ENCODE measurements at regions not wholly inside any gene's neighbourhood (a gene's known extent, or its start where the extent isn't known, plus 50 kb on each side); places are given as distances from the start of the nearest gene placed in this dataset.
"Not testable (repeated sequence)": the region's sequence is repeated elsewhere in the genome, so short reads cannot be mapped to it uniquely, and the experiment has no call there.

- Mint-ChIP-seq H3K4me1 (no peaks in the 10 kb centered on the region), H3K4me3 (no peak overlapping the region), H3K27ac (no peak overlapping the region), H3K36me3 (no peaks in the 10 kb centered on the region), H3K9me3 (no peaks in the 10 kb centered on the region), H3K27me3 (peaks cover 0 to 2% of the 10 kb centered on the region in 2 donors)
- DNase-seq, result no peak
- ChIA-PET POLR2A (ENCODE audit: partially characterized antibody) (no interaction called here), CTCF (ENCODE audit: partially characterized antibody) (no interaction called here)
- Histone ChIP-seq H3K36me3 (ENCODE audit: insufficient read depth, low read length) (no peaks in the 10 kb centered on the region), H3K4me1 (ENCODE audit: insufficient read depth, low read length) (no peaks in the 10 kb centered on the region), H3K4me3 (ENCODE audit: low read length in 2 of 2) (no peak overlapping the region), H3K9me3 (ENCODE audit: control insufficient read depth in 1 of 2, low read length in 2 of 2) (no peaks in the 10 kb centered on the region), H3K27ac (ENCODE audit: low read depth, low read length) (no peak overlapping the region), H3K27me3 (ENCODE audit: insufficient read depth, low read length) (no peaks in the 10 kb centered on the region)
- intact Hi-C loops (cut with micrococcal nuclease), result no loop called here
Measured at GRCh38 chr20:54733687-54734086, 258.3 kb downstream of the DOK5 start.

DNA sequence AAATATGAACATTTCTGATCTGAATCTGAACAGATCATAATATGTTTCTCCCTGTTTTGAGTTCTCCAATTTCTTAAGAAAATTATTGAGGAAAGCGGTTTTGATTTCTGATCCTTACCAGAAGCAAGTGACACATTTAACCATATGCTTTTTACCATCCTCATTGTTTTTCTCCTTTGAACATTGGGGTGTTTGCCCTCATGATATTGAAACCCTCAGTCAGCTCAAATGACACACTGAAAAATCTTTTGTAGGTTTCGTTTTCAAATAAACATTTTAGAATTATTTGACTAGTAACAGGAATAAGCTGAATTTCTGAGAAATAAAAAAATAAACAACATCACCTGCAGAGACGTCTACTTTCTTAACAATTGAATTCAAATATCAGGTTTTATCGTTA is 252.1 kb downstream of the DOK5 start:
- Mint-ChIP-seq H3K4me1 (no peaks in the 10 kb centered on the region), H3K36me3 (no peaks in the 10 kb centered on the region), H3K27me3 (peaks cover 2 to 4% of the 10 kb centered on the region in 2 donors), H3K9me3 (peaks cover 0 to 6% (median 0%) of the 10 kb centered on the region in 8 donors), H3K27ac (no peak overlapping the region), H3K4me3 (no peak overlapping the region)
- no peaks in the 10 kb centered on the region for H3K9me3 ChIP-seq (ENCODE audit: control insufficient read depth in 1 of 2, low read length in 2 of 2)
- intact Hi-C loops (cut with micrococcal nuclease), result no loop called here
- POLR2A ChIA-PET (ENCODE audit: partially characterized antibody), result no interaction called here
- H3K4me3 ChIP-seq (ENCODE audit: low read length in 2 of 2), result no peak overlapping the region
- CTCF ChIA-PET (ENCODE audit: partially characterized antibody), result no interaction called here
- no peak for DNase-seq
- H3K36me3 ChIP-seq (ENCODE audit: insufficient read depth, low read length), result no peaks in the 10 kb centered on the region
- no peaks in the 10 kb centered on the region for H3K27me3 ChIP-seq (ENCODE audit: insufficient read depth, low read length)
- no peaks in the 10 kb centered on the region for H3K4me1 ChIP-seq (ENCODE audit: insufficient read depth, low read length)
- H3K27ac ChIP-seq (ENCODE audit: low read depth, low read length), result no peak overlapping the region

GRCh38 chr20:54726687-54727300 is 251.4 kb downstream of the DOK5 start:
- no peaks in the 10 kb centered on the region for H3K9me3 ChIP-seq (ENCODE audit: control insufficient read depth in 1 of 2, low read length in 2 of 2)
- Mint-ChIP-seq H3K4me3 (no peak overlapping the region), H3K27me3 (peaks cover 2 to 4% of the 10 kb centered on the region in 2 donors), H3K27ac (no peak overlapping the region), H3K36me3 (no peaks in the 10 kb centered on the region), H3K9me3 (peaks cover 0 to 6% (median 0%) of the 10 kb centered on the region in 8 donors), H3K4me1 (no peaks in the 10 kb centered on the region)
- no peaks in the 10 kb centered on the region for H3K27me3 ChIP-seq (ENCODE audit: insufficient read depth, low read length)
- CTCF ChIA-PET (ENCODE audit: partially characterized antibody), result no interaction called here
- POLR2A ChIA-PET (ENCODE audit: partially characterized antibody), result no interaction called here
- no peaks in the 10 kb centered on the region for H3K36me3 ChIP-seq (ENCODE audit: insufficient read depth, low read length)
- no peaks in the 10 kb centered on the region for H3K4me1 ChIP-seq (ENCODE audit: insufficient read depth, low read length)
- H3K27ac ChIP-seq (ENCODE audit: low read depth, low read length), result no peak overlapping the region
- DNase-seq, result no peak
- intact Hi-C loops (cut with micrococcal nuclease), result no loop called here
- H3K4me3 ChIP-seq (ENCODE audit: low read length in 2 of 2), result no peak overlapping the region

DNA sequence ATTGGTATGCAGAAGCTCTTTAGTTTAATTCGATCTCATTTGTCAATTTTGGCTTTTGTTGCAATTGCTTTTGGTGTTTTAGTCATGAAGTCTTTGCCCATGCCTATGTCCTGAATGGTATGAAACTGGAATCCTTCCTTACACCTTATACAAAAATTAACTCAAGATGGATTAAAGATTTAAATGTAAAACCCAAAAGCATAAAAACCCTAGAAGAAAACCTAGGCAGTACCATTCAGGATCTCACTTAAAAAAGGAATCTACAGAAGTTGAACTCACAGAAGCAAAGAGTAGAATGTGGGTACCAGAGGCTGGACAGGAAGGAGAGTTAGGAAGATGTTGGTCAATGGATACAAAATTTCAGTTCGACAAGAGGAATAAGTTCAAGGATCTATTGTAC is 249.9 kb downstream of the DOK5 start:
- H3K4me1 ChIP-seq (ENCODE audit: insufficient read depth, low read length); H3K27ac ChIP-seq (ENCODE audit: low read depth, low read length); H3K36me3 ChIP-seq (ENCODE audit: insufficient read depth, low read length); H3K36me3 Mint-ChIP-seq; H3K27me3 Mint-ChIP-seq; intact Hi-C loops (cut with micrococcal nuclease); H3K27me3 ChIP-seq (ENCODE audit: insufficient read depth, low read length); H3K4me1 Mint-ChIP-seq; H3K9me3 Mint-ChIP-seq; POLR2A ChIA-PET (ENCODE audit: partially characterized antibody); CTCF ChIA-PET (ENCODE audit: partially characterized antibody); H3K4me3 ChIP-seq (ENCODE audit: low read length in 2 of 2); H3K27ac Mint-ChIP-seq; DNase-seq; H3K9me3 ChIP-seq (ENCODE audit: control insufficient read depth in 1 of 2, low read length in 2 of 2); H3K4me3 Mint-ChIP-seq: not testable (repeated sequence)

DNA sequence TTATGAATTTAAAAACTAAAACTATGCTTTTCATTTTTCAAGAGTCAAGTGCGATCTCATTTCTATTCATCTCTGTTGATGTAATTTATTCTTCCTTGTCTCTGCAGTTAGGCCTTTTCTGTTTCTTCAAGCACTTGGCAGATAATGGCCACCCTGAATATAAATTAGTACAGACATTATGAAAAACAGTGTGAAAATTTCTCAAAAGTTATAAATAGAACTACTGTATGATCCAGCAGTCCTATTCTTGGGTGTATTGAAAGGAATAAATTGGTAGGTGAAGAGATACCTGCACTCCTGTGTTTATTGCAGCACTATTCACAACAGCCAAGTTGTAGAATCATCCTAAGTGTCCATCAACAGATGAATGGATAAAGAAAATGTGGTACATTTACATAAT is 248.3 kb downstream of the DOK5 start:
- ChIA-PET CTCF (ENCODE audit: partially characterized antibody) (no interaction called here), POLR2A (ENCODE audit: partially characterized antibody) (no interaction called here)
- Histone ChIP-seq H3K27ac (ENCODE audit: low read depth, low read length) (no peak overlapping the region), H3K36me3 (ENCODE audit: insufficient read depth, low read length) (no peaks in the 10 kb centered on the region), H3K9me3 (ENCODE audit: control insufficient read depth in 1 of 2, low read length in 2 of 2) (no peaks in the 10 kb centered on the region), H3K4me3 (ENCODE audit: low read length in 2 of 2) (no peak overlapping the region), H3K4me1 (ENCODE audit: insufficient read depth, low read length) (no peaks in the 10 kb centered on the region), H3K27me3 (ENCODE audit: insufficient read depth, low read length) (no peaks in the 10 kb centered on the region)
- no peaks in the 10 kb centered on the region for H3K36me3 Mint-ChIP-seq
- H3K27ac Mint-ChIP-seq, result no peak overlapping the region
- intact Hi-C loops (cut with micrococcal nuclease), result no loop called here
- H3K4me1 Mint-ChIP-seq, result no peaks in the 10 kb centered on the region
- H3K9me3 Mint-ChIP-seq, result peaks cover 0 to 6% (median 0%) of the 10 kb centered on the region in 8 donors
- peaks cover 1 to 4% of the 10 kb centered on the region in 2 donors for H3K27me3 Mint-ChIP-seq
- no peak for DNase-seq
- H3K4me3 Mint-ChIP-seq, result no peak overlapping the region

DNA sequence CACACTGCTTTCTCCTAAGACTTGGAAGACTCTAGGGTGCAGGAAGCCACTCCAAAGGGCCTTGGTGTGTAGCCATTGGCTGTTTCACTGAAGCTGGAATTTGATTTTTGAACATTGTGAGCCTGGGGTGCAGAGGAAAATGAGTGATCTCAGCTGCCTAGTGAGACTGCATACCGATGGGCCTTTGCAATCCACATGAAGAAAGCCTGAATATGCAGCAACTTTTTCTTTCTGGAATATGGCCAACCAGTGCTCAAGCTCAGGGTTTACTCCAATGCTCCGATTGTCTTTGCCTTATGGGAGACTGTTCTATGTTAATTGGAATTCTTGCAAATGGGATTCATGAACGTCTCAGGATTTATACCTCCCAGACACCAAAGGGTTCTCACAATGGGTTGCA is 242.6 kb downstream of the DOK5 start:
- H3K27me3 Mint-ChIP-seq, result peaks cover 0 to 1% of the 10 kb centered on the region in 2 donors
- intact Hi-C loops (cut with micrococcal nuclease), result no loop called here
- no peaks in the 10 kb centered on the region for H3K9me3 Mint-ChIP-seq

GRCh38 chr20:54716790-54717189 is 241.4 kb downstream of the DOK5 start:
- no peak overlapping the region for H3K4me3 Mint-ChIP-seq
- H3K27me3 ChIP-seq (ENCODE audit: insufficient read depth, low read length), result no peaks in the 10 kb centered on the region
- ChIA-PET CTCF (ENCODE audit: partially characterized antibody) (no interaction called here), POLR2A (ENCODE audit: partially characterized antibody) (no interaction called here)
- H3K36me3 ChIP-seq (ENCODE audit: insufficient read depth, low read length), result no peaks in the 10 kb centered on the region
- H3K9me3 ChIP-seq (ENCODE audit: control insufficient read depth in 1 of 2, low read length in 2 of 2), result no peaks in the 10 kb centered on the region
- no peaks in the 10 kb centered on the region for H3K36me3 Mint-ChIP-seq
- H3K4me3 ChIP-seq (ENCODE audit: low read length in 2 of 2), result no peak overlapping the region
- no peaks in the 10 kb centered on the region for H3K4me1 ChIP-seq (ENCODE audit: insufficient read depth, low read length)
- H3K9me3 Mint-ChIP-seq, result no peaks in the 10 kb centered on the region
- H3K27me3 Mint-ChIP-seq, result peaks cover 0 to 1% of the 10 kb centered on the region in 2 donors
- H3K4me1 Mint-ChIP-seq, result no peaks in the 10 kb centered on the region
- no peak overlapping the region for H3K27ac ChIP-seq (ENCODE audit: low read depth, low read length)
- DNase-seq, result no peak
- intact Hi-C loops (cut with micrococcal nuclease), result no loop called here
- no peak overlapping the region for H3K27ac Mint-ChIP-seq

More for the DNA sequence above, 242.6 kb downstream of the DOK5 start:
- ChIA-PET POLR2A (ENCODE audit: partially characterized antibody) (no interaction called here), CTCF (ENCODE audit: partially characterized antibody) (no interaction called here)
- Histone ChIP-seq H3K9me3 (ENCODE audit: control insufficient read depth in 1 of 2, low read length in 2 of 2) (no peaks in the 10 kb centered on the region), H3K36me3 (ENCODE audit: insufficient read depth, low read length) (no peaks in the 10 kb centered on the region), H3K4me1 (ENCODE audit: insufficient read depth, low read length) (no peaks in the 10 kb centered on the region), H3K4me3 (ENCODE audit: low read length in 2 of 2) (no peak overlapping the region), H3K27ac (ENCODE audit: low read depth, low read length) (no peak overlapping the region), H3K27me3 (ENCODE audit: insufficient read depth, low read length) (no peaks in the 10 kb centered on the region)
- H3K36me3 Mint-ChIP-seq, result no peaks in the 10 kb centered on the region
- H3K27ac Mint-ChIP-seq, result no peak overlapping the region
- H3K4me3 Mint-ChIP-seq, result no peak overlapping the region
- DNase-seq, result no peak
- no peaks in the 10 kb centered on the region for H3K4me1 Mint-ChIP-seq

DNA sequence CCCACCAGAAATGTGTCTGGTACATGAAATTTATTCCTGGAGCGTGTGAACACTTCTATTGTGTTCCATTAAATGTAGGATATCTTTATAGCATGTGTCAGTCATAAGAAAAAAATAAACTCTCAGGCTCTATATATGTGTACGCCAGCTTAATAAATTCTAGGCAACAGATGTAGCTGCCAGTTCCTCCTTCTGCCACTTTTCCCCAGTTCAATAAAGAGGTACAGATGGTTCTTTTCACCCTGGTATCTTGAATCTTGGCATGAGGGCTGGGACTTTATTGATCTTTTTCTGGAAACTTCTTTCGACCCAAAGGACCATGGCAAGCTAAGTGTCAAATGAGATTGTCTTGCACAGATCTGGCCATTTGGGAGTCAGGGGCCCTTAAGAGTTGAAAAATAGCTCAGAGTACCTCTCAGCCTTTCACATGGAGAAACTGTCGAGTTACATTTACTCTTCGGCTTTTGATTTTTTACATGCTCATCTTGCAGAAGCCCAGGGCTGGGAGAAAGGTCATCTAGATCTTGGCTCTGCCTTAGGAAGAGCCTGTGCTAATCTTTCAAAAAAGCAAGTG is 240.9 kb downstream of the DOK5 start:
- Histone ChIP-seq H3K27ac (ENCODE audit: low read depth, low read length) (no peak overlapping the region), H3K4me3 (ENCODE audit: low read length in 2 of 2) (no peak overlapping the region), H3K4me1 (ENCODE audit: insufficient read depth, low read length) (no peaks in the 10 kb centered on the region), H3K9me3 (ENCODE audit: control insufficient read depth in 1 of 2, low read length in 2 of 2) (no peaks in the 10 kb centered on the region), H3K36me3 (ENCODE audit: insufficient read depth, low read length) (no peaks in the 10 kb centered on the region), H3K27me3 (ENCODE audit: insufficient read depth, low read length) (no peaks in the 10 kb centered on the region)
- intact Hi-C loops (cut with micrococcal nuclease), result no loop called here
- no peak overlapping the region for H3K4me3 Mint-ChIP-seq
- H3K27me3 Mint-ChIP-seq, result peaks cover 0 to 1% of the 10 kb centered on the region in 2 donors
- ChIA-PET CTCF (ENCODE audit: partially characterized antibody) (no interaction called here), POLR2A (ENCODE audit: partially characterized antibody) (no interaction called here)
- H3K36me3 Mint-ChIP-seq, result no peaks in the 10 kb centered on the region
- DNase-seq, result no peak
- no peak overlapping the region for H3K27ac Mint-ChIP-seq
- H3K9me3 Mint-ChIP-seq, result no peaks in the 10 kb centered on the region
- no peaks in the 10 kb centered on the region for H3K4me1 Mint-ChIP-seq
